ENCODE measurements at regions not wholly inside any gene's neighbourhood (a gene's known extent, or its start where the extent isn't known, plus 50 kb on each side); places are given as distances from the start of the nearest gene placed in this dataset.
A peak's percentile ranks its signal among the peaks of the same experiment; 100 is the strongest.

GRCh38 chr12:24479131-24479530, 469.8 kb downstream of the BCAT1 start:
- CTCF ChIA-PET, result no interaction called here
- no peak overlapping the region for H3K27ac ChIP-seq
- POLR2A ChIA-PET (ENCODE audit: low non-redundant PET), result no interaction called here
- no peak for TF ChIP-seq CTCF (conservative IDR thresholded peaks at IDR 0.05; ENCODE audit: low read depth)
- DNase-seq (ENCODE audit: low spot score), result peak; percentile 5

GRCh38 chr12:24478254-24478653, 470.6 kb downstream of the BCAT1 start:
- ChIA-PET POLR2A (ENCODE audit: low non-redundant PET) (no interaction called here), CTCF (no interaction called here)
- no peak overlapping the region for H3K27ac ChIP-seq
- DNase-seq (ENCODE audit: low spot score), result no peak
- TF ChIP-seq CTCF (conservative IDR thresholded peaks at IDR 0.05; ENCODE audit: low read depth), result no peak

GRCh38 chr12:24476310-24476709, 472.6 kb downstream of the BCAT1 start:
- no peak overlapping the region for H3K27ac ChIP-seq
- no peak for DNase-seq (ENCODE audit: low spot score)
- ChIA-PET POLR2A (ENCODE audit: low non-redundant PET) (no interaction called here), CTCF (no interaction called here)
- no peak for TF ChIP-seq CTCF (conservative IDR thresholded peaks at IDR 0.05; ENCODE audit: low read depth)

- CTCF ChIA-PET, result no interaction called here
- H3K27ac ChIP-seq, result no peak overlapping the region
- POLR2A ChIA-PET (ENCODE audit: low non-redundant PET), result no interaction called here
- TF ChIP-seq CTCF (conservative IDR thresholded peaks at IDR 0.05; ENCODE audit: low read depth), result no peak
- no peak for DNase-seq (ENCODE audit: low spot score)
These were observed 473.6 kb downstream of the BCAT1 start for GRCh38 chr12:24475337-24475736.

GRCh38 chr12:24473097-24473496, 475.8 kb downstream of the BCAT1 start:
- DNase-seq (ENCODE audit: low spot score), result no peak
- no peak for TF ChIP-seq CTCF (conservative IDR thresholded peaks at IDR 0.05; ENCODE audit: low read depth)
- ChIA-PET POLR2A (ENCODE audit: low non-redundant PET) (no interaction called here), CTCF (interaction anchor here (0.8 kb wide), 1 partner anchor 8 kb away, joined by 3 read pairs; no protein-coding TSS in a partner anchor)
- H3K27ac ChIP-seq, result no peak overlapping the region

DNA sequence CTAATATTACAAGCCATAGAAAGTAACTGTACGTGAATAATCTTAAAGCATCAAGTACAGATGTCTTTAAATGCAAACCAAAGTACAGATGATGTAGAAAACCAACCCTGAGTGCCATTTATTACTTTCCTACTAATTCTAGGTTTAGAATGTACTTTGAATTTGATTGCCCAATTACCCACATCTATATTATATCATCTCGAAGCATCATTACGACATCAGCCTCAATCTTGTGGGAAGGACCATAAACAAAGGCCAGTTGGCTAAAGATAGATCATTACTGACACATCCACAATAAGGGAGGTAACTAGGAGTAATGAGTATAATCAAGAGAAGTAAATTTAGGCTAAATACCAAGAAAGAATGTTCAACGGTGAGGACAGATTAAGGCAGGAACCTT, 478.9 kb downstream of the BCAT1 start:
- ChIA-PET POLR2A (ENCODE audit: low non-redundant PET) (no interaction called here), CTCF (no interaction called here)
- H3K27ac ChIP-seq, result no peak overlapping the region
- no peak for DNase-seq (ENCODE audit: low spot score)
- TF ChIP-seq CTCF (conservative IDR thresholded peaks at IDR 0.05; ENCODE audit: low read depth), result no peak

GRCh38 chr12:24469089-24469488, 479.8 kb downstream of the BCAT1 start:
- TF ChIP-seq CTCF (conservative IDR thresholded peaks at IDR 0.05; ENCODE audit: low read depth), result no peak
- DNase-seq (ENCODE audit: low spot score), result no peak
- ChIA-PET POLR2A (ENCODE audit: low non-redundant PET) (no interaction called here), CTCF (no interaction called here)
- no peak overlapping the region for H3K27ac ChIP-seq
